HG03108 (cell line): ENCODE measurements at regions not wholly inside any gene's neighbourhood (a gene's known extent, or its start where the extent isn't known, plus 50 kb on each side); places are given as distances from the start of the nearest gene placed in this dataset.
"Not testable (repeated sequence)": the region's sequence is repeated elsewhere in the genome, so short reads cannot be mapped to it uniquely, and the experiment has no call there.

Source experiments
- ATAC-seq: cut with Tn5 transposase; IDR thresholded peaks from one replicate; pipeline ENCODE4 v1.9.1; 2021; ENCODE audit warnings: moderate library complexity; ENCODE audit not compliant: unreplicated experiment

- not testable (repeated sequence) for ATAC-seq
Measured at GRCh38 chr15:31647337-31647826, 320.7 kb downstream of the KLF13 start.

- ATAC-seq, result not testable (repeated sequence)
Measured at GRCh38 chr15:31649634-31650033, 323.0 kb downstream of the KLF13 start.

- ATAC-seq, result not testable (repeated sequence)
Measured at GRCh38 chr15:31650055-31650701, 323.5 kb downstream of the KLF13 start.

DNA sequence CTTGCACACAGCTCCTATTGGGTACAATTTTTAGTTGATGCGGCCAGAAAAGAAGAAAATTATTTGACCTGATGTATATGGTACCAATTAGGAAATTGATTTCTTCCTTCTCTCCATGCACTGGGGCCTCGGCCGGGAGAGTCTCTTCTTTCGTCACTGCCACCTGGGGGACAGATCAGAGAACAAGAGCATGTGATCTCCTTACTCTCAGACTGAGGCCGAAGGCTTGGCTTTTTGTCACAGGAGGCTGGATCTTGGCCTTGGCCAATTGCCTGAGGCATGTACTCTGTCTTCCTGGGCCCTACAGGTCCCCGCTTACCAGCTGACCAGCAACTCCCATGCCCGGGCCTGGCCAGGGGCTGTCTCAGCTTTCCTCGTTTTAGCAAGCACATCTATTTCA, 330.3 kb downstream of the KLF13 start:
- not testable (repeated sequence) for ATAC-seq

DNA sequence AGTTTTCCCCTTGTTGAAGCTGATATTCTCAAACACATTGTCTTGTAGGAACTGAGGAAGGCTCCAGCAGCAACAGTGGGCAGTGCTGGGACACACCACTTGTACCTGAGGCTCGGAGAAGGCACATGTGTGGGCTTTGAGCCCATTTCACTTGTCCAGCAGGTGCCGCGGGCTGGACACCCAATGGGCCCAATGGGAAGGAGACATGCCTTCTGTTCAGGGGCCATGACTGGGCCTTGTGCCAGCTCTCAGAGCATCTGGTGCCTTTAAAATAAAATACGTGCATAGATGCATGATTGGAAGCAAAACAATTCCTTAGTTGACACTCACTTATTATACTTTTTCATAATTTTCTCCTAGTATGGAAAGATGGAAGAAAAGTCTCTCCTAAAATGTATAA, 334.2 kb downstream of the KLF13 start:
- no peak for ATAC-seq

- ATAC-seq, result not testable (repeated sequence)
Measured at GRCh38 chr15:31665732-31666131, 339.1 kb downstream of the KLF13 start.

DNA sequence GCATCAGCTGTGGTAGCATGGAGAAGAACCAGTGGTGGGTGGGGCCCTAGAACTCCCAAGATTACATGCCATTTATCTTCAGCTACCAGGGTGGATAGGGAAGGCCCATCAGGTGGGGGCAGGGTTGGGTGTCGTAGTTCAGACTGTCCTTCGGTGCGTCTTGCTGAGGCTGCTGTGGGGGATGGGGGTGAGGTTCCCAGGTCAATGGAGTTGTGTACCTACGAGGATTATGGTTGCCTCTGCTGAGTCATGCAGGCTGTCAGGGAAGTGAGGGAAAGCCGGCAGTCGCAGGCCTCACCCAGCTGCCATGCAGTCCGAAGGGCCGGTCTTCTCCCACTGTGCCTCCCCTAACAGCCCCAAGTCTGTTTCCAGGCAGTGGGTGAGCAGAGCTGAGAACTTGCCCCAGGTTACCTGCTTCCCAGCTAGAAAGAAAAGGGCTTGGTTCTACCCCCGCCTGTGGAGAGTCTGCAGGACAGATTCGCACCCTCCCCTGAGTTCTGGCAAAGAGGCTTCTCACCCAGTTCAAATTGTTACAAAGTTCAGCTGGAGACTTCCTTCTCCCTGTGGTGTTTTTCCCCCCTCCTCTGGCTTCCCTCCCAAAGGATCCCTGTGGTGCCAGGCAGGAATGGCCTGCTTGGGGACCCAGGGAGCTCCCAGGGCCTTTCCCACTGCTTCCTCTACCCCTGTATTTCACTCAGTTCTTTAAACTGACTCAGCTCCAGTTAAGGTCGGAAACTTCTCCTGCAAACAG, 342.7 kb downstream of the KLF13 start:
- not testable (repeated sequence) for ATAC-seq

- not testable (repeated sequence) for ATAC-seq
Measured at GRCh38 chr15:31673263-31673662, 346.6 kb downstream of the KLF13 start.

- ATAC-seq, result not testable (repeated sequence)
Measured at GRCh38 chr15:31681529-31682259, 348.6 kb upstream of the CHRNA7 start.

DNA sequence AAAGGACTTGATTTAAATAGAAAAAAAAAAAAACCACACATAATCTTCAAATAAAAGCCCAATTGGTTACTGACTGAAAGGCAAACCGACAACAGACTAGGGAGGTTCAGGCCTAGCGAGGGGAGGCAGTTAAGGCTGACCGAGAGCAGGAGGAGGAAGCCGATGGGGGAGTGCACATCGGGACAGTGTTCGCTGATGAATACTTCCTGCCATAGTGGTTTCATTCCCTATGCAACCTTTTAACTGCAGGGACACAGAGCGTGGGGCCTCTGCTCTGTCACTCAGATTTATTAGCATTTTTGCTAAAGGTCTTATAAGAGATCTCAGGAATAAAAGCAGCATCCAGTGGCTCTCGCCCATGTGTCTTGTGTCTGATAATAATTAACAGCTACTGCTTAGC, 343.2 kb upstream of the CHRNA7 start:
- not testable (repeated sequence) for ATAC-seq

DNA sequence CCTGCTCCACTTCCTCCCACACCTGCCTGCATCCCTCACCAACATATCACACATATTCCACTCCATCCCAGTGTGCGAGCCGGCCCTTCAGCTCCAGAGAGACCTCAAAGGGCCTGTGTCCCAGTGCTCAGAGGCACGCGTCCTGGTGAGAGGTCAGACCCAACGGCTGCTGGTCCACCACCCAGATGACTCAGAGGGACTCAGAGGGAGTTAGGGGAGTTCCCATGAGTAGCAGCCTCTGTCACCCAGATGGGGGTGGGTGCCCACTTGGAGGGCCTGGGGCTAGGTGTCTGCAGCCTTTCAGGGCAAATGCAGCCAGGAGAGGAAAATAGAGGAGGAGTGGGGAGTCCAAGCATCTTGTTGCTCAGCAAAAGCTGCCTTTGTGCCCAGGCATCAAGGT, 333.8 kb upstream of the CHRNA7 start:
- not testable (repeated sequence) for ATAC-seq

DNA sequence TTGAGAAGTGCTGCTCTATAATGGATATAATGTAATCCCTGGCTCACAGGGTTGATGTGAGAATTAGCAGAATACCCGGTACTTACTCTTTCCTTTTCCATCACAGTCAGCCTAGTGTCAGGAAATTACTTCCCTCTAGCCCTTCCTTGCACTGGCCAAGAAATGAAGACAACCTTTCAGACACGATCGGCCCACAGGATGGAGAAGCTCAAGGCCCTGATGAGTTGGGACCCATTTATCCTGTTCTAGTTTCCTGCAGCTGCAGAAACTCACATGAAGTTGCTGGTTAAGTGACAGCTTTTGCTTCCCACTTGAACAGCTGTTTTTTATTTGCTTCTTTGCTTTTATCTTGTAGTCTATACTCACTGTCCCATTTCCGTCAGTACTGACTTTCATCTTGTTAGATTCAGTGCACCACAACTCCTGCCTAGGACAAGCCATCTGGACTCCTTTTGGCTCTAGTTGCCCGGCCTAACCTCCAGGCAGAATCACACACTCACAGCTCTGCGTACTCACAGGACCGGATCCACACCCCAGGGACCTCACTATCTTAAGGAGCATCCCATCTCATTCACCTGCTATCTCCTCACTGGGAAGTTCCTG, 325.1 kb upstream of the CHRNA7 start:
- ATAC-seq, result not testable (repeated sequence)

- peak; percentile 52 for ATAC-seq
Measured at GRCh38 chr15:31707944-31708702, 322.2 kb upstream of the CHRNA7 start.

DNA sequence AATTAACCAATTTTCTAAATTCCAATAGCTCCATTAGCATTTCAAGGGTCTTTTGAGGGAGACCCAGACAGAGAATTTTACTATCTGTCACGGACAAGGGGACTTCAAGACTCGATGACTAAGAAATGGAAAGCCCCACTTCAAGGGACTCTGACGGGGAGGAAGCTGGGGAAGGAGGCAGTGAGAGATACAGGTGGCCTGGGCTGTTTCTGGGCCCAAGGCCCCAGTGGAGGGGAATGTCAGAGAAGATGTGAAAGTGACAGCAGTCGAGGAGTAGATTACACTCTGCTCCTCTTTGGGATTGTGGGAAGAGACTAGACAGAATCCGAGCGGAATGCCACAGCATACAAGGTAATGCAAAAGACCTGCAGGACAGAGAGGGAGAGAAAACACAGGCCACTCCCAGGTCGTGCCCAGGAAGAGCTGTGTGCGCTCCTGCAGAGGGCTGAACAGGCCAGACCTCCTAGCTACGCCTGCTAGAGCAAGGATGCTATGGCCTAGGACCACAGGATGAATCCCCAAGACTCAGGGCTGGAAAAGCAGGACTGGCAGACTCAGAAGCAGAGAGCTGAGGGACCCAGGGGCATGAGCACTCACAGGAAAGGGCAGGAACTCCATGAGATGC, 321.5 kb upstream of the CHRNA7 start:
- peak; percentile 72 for ATAC-seq

DNA sequence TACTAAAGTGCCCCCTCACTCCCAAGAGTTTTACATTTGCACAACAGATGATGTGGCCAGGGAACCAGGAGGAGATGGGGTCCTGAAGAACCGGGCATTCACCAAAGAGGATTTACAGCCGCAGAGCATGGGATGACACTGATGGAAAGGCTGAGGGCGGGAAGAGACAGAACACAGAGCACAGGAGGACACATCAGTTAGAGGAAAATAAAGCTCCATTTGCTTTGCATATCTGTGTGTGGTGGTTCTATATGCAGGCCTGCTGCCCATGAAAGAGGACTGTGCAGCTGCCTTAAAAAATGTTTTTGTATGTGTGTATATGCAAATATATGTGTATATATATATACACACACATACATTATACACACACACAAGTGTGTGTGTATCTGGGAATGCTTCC, 320.8 kb upstream of the CHRNA7 start:
- ATAC-seq, result not testable (repeated sequence)

DNA sequence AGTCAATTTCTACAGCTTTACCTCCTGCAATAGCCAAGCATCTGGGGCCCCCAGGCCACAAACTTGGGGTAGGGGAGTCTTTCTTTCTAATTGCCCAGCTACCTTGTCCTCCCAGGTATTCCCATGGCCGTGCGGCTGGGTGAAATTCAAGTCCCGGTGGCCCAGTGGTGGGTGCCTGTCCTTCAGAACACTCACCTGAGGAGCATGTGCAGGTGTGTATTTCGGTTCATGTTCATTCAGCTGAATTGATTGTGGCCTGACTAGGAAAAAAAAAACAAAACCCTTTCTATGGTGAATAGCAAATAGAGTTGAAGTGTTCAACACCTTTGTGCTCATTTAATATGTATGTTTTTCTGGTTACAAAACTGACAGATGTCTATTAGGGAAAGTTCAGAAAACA, 319.5 kb upstream of the CHRNA7 start:
- not testable (repeated sequence) for ATAC-seq

- ATAC-seq, result not testable (repeated sequence)
Measured at GRCh38 chr15:31715208-31715607, 315.1 kb upstream of the CHRNA7 start.

DNA sequence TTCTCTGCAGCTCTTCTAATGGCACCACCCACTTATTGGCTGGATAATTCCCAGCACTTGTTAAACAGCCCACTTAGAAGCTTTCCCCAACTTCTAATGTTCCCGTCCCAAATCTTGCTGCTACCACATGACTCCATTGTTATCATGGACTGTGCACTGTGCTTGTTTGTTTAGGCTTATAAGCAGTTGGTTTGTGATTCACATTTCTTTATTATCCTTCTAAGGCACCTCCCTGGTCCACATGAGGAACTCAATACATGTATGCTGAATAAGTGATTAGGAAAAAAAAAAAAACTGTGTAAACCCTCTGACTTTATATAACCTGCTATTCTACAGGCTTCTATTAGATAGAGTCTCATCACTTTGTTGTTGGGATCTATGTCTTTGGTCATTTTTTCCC, 311.7 kb upstream of the CHRNA7 start:
- not testable (repeated sequence) for ATAC-seq

DNA sequence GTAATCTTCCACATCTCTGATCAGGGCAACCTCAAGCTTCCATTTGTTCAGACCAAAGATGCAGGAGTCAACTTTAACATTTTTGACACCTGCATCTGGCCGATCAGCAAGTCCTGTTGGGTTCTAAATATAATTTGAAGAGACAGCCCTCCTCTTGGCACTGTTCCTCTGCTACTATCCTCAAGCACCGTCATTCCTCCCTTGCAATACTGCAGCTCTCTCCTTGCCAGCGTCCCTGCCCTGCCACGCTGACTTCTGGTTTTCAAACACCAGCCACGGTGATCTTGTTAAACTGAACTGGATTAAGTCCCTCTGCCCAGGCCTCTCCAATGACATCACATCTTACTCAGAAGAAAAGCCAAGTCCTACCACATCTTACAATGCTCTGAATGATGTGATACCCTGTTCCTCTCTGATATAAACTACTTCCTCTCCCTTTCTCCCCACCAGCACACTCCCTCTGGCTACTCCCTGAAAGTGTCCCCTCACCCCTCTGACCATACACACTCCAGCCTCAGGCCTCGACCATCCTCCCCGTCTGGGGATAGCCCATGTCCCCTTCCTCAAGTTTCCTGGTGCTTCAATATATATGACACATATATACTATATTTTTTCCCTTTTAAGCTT, 310.8 kb upstream of the CHRNA7 start:
- ATAC-seq, result not testable (repeated sequence)
